DND-41 (cell line): ENCODE measurements at regions not wholly inside any gene's neighbourhood (a gene's known extent, or its start where the extent isn't known, plus 50 kb on each side); places are given as distances from the start of the nearest gene placed in this dataset.

Experiments used
- ATAC-seq: fragments of 200-7000 bp; cut with Tn5 transposase; 3 replicates; pipeline ENCODE4 v1.9.1; 2021; ENCODE audit warnings: low read depth; ENCODE audit not compliant: insufficient read depth
- DNase-seq: peaks from one replicate; pipeline ENCODE4 v3.0.0-alpha.2; 2020
- H2AFZ ChIP-seq: 2 replicates; pipeline ENCODE4 v1.6.0; 2012; ENCODE audit warnings: low read depth, low read length
- H3K27ac ChIP-seq: 2 replicates; pipeline ENCODE4 v1.5.1; 2012; ENCODE audit warnings: low read length, inconsistent platforms
- H3K27me3 ChIP-seq: fragments of 200-600 bp; sonication (generic); 2 replicates; pipeline ENCODE4 v1.6.0; 2012; ENCODE audit warnings: low read length, mild to moderate bottlenecking, inconsistent platforms; ENCODE audit not compliant: insufficient read depth, poor library complexity
- H3K36me3 ChIP-seq: 2 replicates; pipeline ENCODE4 v1.5.1; 2012; ENCODE audit warnings: low read length, inconsistent platforms; ENCODE audit not compliant: insufficient read depth
- H3K4me1 ChIP-seq: 2 replicates; pipeline ENCODE4 v1.5.1; 2012; ENCODE audit warnings: mild to moderate bottlenecking, low read length; ENCODE audit not compliant: insufficient read depth
- H3K4me2 ChIP-seq: 2 replicates; pipeline ENCODE4 v1.6.0; 2012; ENCODE audit warnings: mild to moderate bottlenecking, moderate library complexity, low read length, inconsistent platforms; ENCODE audit not compliant: insufficient read depth
- H3K4me3 ChIP-seq, 2 experiments: fragments of 200-600 bp in 1 of 2; shearing (Covaris generic) in 1 of 2; 2 replicates each; pipeline ENCODE4 v1.5.1; 2012 to 2016; ENCODE audit warnings: inconsistent platforms in 2 of 2, low read length in 2 of 2, mild to moderate bottlenecking in 2 of 2, low read depth in 1 of 2, moderate library complexity in 1 of 2
- H3K79me2 ChIP-seq: 2 replicates; pipeline ENCODE4 v1.6.0; 2012; ENCODE audit warnings: low read length, inconsistent platforms; ENCODE audit not compliant: insufficient read depth
- H3K9ac ChIP-seq: 2 replicates; pipeline ENCODE4 v1.6.0; 2012; ENCODE audit warnings: low read depth, mild to moderate bottlenecking, inconsistent platforms, low read length, moderate library complexity
- H3K9me3 ChIP-seq: 2 replicates; pipeline ENCODE4 v1.5.1; 2012; ENCODE audit warnings: low read length, moderate library complexity, mild to moderate bottlenecking, inconsistent platforms; ENCODE audit not compliant: insufficient read depth, severe bottlenecking
- H4K20me1 ChIP-seq: 2 replicates; pipeline ENCODE4 v1.6.0; 2012; ENCODE audit warnings: low read length; ENCODE audit not compliant: insufficient read depth
- CTCF ChIP-seq: IDR thresholded peaks from 2 replicates; pipeline ENCODE4 v1.5.1; 2012; ENCODE audit warnings: borderline replicate concordance, low read length, moderate library complexity, mild to moderate bottlenecking; ENCODE audit not compliant: poor library complexity, severe bottlenecking; ENCODE audit errors: extremely low read depth
- EZH2 ChIP-seq: IDR thresholded peaks from 3 replicates; pipeline ENCODE4 v1.6.1; 2012; ENCODE audit warnings: borderline replicate concordance, low read depth, mild to moderate bottlenecking, moderate library complexity, low read length, inconsistent platforms; ENCODE audit not compliant: severe bottlenecking

- Histone ChIP-seq H3K4me1 (no peaks in the 10 kb centered on the region), H3K36me3 (no peaks in the 10 kb centered on the region), H3K79me2 (no peaks in the 10 kb centered on the region), H4K20me1 (no peaks in the 10 kb centered on the region), H3K4me2 (no peak overlapping the region), H3K27me3 (no peaks in the 10 kb centered on the region), H3K4me3 (no peak overlapping the region), H3K9ac (no peak overlapping the region), H3K9me3 (no peaks in the 10 kb centered on the region), H3K27ac (no peak overlapping the region), H2AFZ (no peak overlapping the region)
- TF ChIP-seq CTCF (no peak), EZH2 (no peak)
- no peak for DNase-seq
- ATAC-seq: no peak
These were observed 145.8 kb upstream of the TUT7 start for GRCh38 chr9:86500031-86500430.

- DNase-seq: no peak
- no peak overlapping the region for H3K4me3 ChIP-seq
- H3K9me3 ChIP-seq: no peaks in the 10 kb centered on the region
- TF ChIP-seq CTCF (no peak), EZH2 (no peak)
- no peaks in the 10 kb centered on the region for H3K36me3 ChIP-seq
- no peak overlapping the region for H3K9ac ChIP-seq
- H3K27me3 ChIP-seq: no peaks in the 10 kb centered on the region
- no peaks in the 10 kb centered on the region for H3K79me2 ChIP-seq
- ATAC-seq: no peak
- no peak overlapping the region for H3K4me2 ChIP-seq
- no peaks in the 10 kb centered on the region for H3K4me1 ChIP-seq
- H4K20me1 ChIP-seq: no peaks in the 10 kb centered on the region
- no peak overlapping the region for H2AFZ ChIP-seq
- H3K27ac ChIP-seq: no peak overlapping the region
These were observed 140.5 kb upstream of the TUT7 start for GRCh38 chr9:86494644-86495111.

GRCh38 chr9:86491468-86492266, 137.5 kb upstream of the TUT7 start:
- H3K27ac ChIP-seq: no peak overlapping the region
- no peak overlapping the region for H3K4me2 ChIP-seq
- H3K27me3 ChIP-seq: no peaks in the 10 kb centered on the region
- no peak overlapping the region for H3K9ac ChIP-seq
- DNase-seq: no peak
- H2AFZ ChIP-seq: no peak overlapping the region
- ATAC-seq: no peak
- TF ChIP-seq CTCF (no peak), EZH2 (no peak)
- no peaks in the 10 kb centered on the region for H3K79me2 ChIP-seq
- H3K9me3 ChIP-seq: no peaks in the 10 kb centered on the region
- H3K4me1 ChIP-seq: no peaks in the 10 kb centered on the region
- no peak overlapping the region for H3K4me3 ChIP-seq
- H4K20me1 ChIP-seq: no peaks in the 10 kb centered on the region
- no peaks in the 10 kb centered on the region for H3K36me3 ChIP-seq
